IPS-NIHi11 (cell line): ENCODE measurements at regions not wholly inside any gene's neighbourhood (a gene's known extent, or its start where the extent isn't known, plus 50 kb on each side); places are given as distances from the start of the nearest gene placed in this dataset.
"Not testable (repeated sequence)": the region's sequence is repeated elsewhere in the genome, so short reads cannot be mapped to it uniquely, and the experiment has no call there.

ENCODE experiments used
- DNase-seq: peaks from one replicate; pipeline ENCODE4 v3.0.0; 2012; ENCODE audit warnings: mixed read lengths, low spot score

GRCh38 chr7:52260046-52260665 lies 775.3 kb upstream of the POM121L12 start:
- DNase-seq, result peak; percentile 53

GRCh38 chr7:52257890-52258289 lies 777.5 kb upstream of the POM121L12 start:
- DNase-seq, result no peak

GRCh38 chr7:52254396-52255010 lies 780.9 kb upstream of the POM121L12 start:
- DNase-seq, result no peak

GRCh38 chr7:52253953-52254352 lies 781.5 kb upstream of the POM121L12 start:
- DNase-seq, result no peak

GRCh38 chr7:52249741-52250140 lies 785.7 kb upstream of the POM121L12 start:
- no peak for DNase-seq

- no peak for DNase-seq
Measured at GRCh38 chr7:52247518-52247917, 787.9 kb upstream of the POM121L12 start.

GRCh38 chr7:52243685-52244084 lies 791.7 kb upstream of the POM121L12 start:
- DNase-seq, result no peak

- no peak for DNase-seq
Measured at GRCh38 chr7:52233248-52233647, 802.2 kb upstream of the POM121L12 start.

GRCh38 chr7:52211930-52212329 lies 823.5 kb upstream of the POM121L12 start:
- peak; percentile 9 for DNase-seq

GRCh38 chr7:52209614-52210013 lies 825.8 kb upstream of the POM121L12 start:
- DNase-seq, result no peak

- DNase-seq, result no peak
Measured at GRCh38 chr7:52197221-52197620, 838.2 kb upstream of the POM121L12 start.

GRCh38 chr7:52195664-52196063 lies 839.8 kb upstream of the POM121L12 start:
- no peak for DNase-seq

GRCh38 chr7:52189153-52189778 lies 846.2 kb upstream of the POM121L12 start:
- no peak for DNase-seq

GRCh38 chr7:52184006-52184703 lies 851.3 kb upstream of the POM121L12 start:
- DNase-seq, result no peak

GRCh38 chr7:52179934-52180333 lies 855.5 kb upstream of the POM121L12 start:
- DNase-seq, result no peak

- peak; percentile 59 for DNase-seq
Measured at GRCh38 chr7:52168085-52168484, 851.5 kb upstream of the COBL start.

- no peak for DNase-seq
Measured at GRCh38 chr7:52163311-52163710, 846.7 kb upstream of the COBL start.

- no peak for DNase-seq
Measured at GRCh38 chr7:52161483-52161882, 844.9 kb upstream of the COBL start.

GRCh38 chr7:52159421-52159820 lies 842.8 kb upstream of the COBL start:
- not testable (repeated sequence) for DNase-seq

GRCh38 chr7:52154382-52154781 lies 837.8 kb upstream of the COBL start:
- DNase-seq, result no peak

GRCh38 chr7:52151559-52151958 lies 835.0 kb upstream of the COBL start:
- no peak for DNase-seq

- DNase-seq, result no peak
Measured at GRCh38 chr7:52150952-52151351, 834.3 kb upstream of the COBL start.
